Astrocyte (in vitro differentiated cells and primary cell): ENCODE measurements at regions not wholly inside any gene's neighbourhood (a gene's known extent, or its start where the extent isn't known, plus 50 kb on each side); places are given as distances from the start of the nearest gene placed in this dataset.

ENCODE experiments used
- DNase-seq: peaks from one replicate; pipeline ENCODE4 v3.0.0-alpha.2; 2010; ENCODE audit warnings: low read depth
- FAIRE-seq: peaks from 2 replicates; lab custom pipeline; 2011; peaks lifted over from hg19 to GRCh38; lab: Jason Lieb, UNC
- H2AFZ ChIP-seq: 2 replicates; pipeline ENCODE4 v1.6.0; 2012; ENCODE audit warnings: low read depth, low read length, inconsistent platforms
- H3K27ac ChIP-seq: 2 replicates; pipeline ENCODE4 v1.5.1; 2011; ENCODE audit warnings: low read depth, low read length, inconsistent platforms
- H3K27me3 ChIP-seq: 2 replicates; pipeline ENCODE4 v1.6.0; 2011; ENCODE audit warnings: low read length, inconsistent platforms; ENCODE audit not compliant: insufficient read depth
- H3K36me3 ChIP-seq: 2 replicates; pipeline ENCODE4 v1.5.1; 2011; ENCODE audit warnings: low read length, inconsistent platforms; ENCODE audit not compliant: insufficient read depth
- H3K4me1 ChIP-seq: 2 replicates; pipeline ENCODE4 v1.5.1; 2011; ENCODE audit warnings: low read length, inconsistent platforms; ENCODE audit not compliant: insufficient read depth
- H3K4me2 ChIP-seq: 2 replicates; pipeline ENCODE4 v1.6.0; 2012; ENCODE audit warnings: low read length, inconsistent platforms
- H3K4me3 ChIP-seq: 2 replicates; pipeline ENCODE4 v1.5.1; 2011; ENCODE audit warnings: low read depth, mild to moderate bottlenecking, low read length, inconsistent platforms; ENCODE audit not compliant: insufficient read depth
- H3K79me2 ChIP-seq: 2 replicates; pipeline ENCODE4 v1.6.0; 2012; ENCODE audit warnings: mild to moderate bottlenecking, low read length, inconsistent platforms; ENCODE audit not compliant: insufficient read depth
- H3K9ac ChIP-seq: 2 replicates; pipeline ENCODE4 v1.6.0; 2012; ENCODE audit warnings: mild to moderate bottlenecking, low read length, inconsistent platforms
- H3K9me3 ChIP-seq: 2 replicates; pipeline ENCODE4 v1.5.1; 2012; ENCODE audit warnings: low read depth, mild to moderate bottlenecking, low read length, inconsistent platforms; ENCODE audit not compliant: insufficient read depth
- H4K20me1 ChIP-seq: 2 replicates; pipeline ENCODE4 v1.6.0; 2012; ENCODE audit warnings: low read length, inconsistent platforms; ENCODE audit not compliant: insufficient read depth
- H3K27ac Mint-ChIP-seq: one replicate; pipeline ENCODE4 v1.8.0; 2021; ENCODE audit warnings: mild to moderate bottlenecking, mixed read lengths; ENCODE audit not compliant: unreplicated experiment
- H3K27me3 Mint-ChIP-seq: one replicate; pipeline ENCODE4 v1.8.0; 2021; ENCODE audit warnings: low read depth, mixed read lengths; ENCODE audit not compliant: unreplicated experiment
- H3K36me3 Mint-ChIP-seq: one replicate; pipeline ENCODE4 v1.8.0; 2021; ENCODE audit warnings: low read depth, mixed read lengths; ENCODE audit not compliant: unreplicated experiment
- H3K4me1 Mint-ChIP-seq: one replicate; pipeline ENCODE4 v1.8.0; 2021; ENCODE audit warnings: low read depth, mixed read lengths; ENCODE audit not compliant: unreplicated experiment
- H3K4me3 Mint-ChIP-seq: one replicate; pipeline ENCODE4 v1.8.0; 2021; ENCODE audit warnings: mild to moderate bottlenecking, moderate library complexity, mixed read lengths; ENCODE audit not compliant: unreplicated experiment
- H3K9me3 Mint-ChIP-seq: one replicate; pipeline ENCODE4 v1.8.0; 2021; ENCODE audit warnings: mild to moderate bottlenecking, mixed read lengths; ENCODE audit not compliant: unreplicated experiment
- EZH2 ChIP-seq: IDR thresholded peaks from 2 replicates; pipeline ENCODE4 v1.6.1; 2012; ENCODE audit warnings: mild to moderate bottlenecking, low read length, inconsistent platforms; ENCODE audit not compliant: insufficient read depth
- TF ChIP-seq, protein P1 (sequence below): IDR thresholded peaks from 2 replicates; pipeline ENCODE4 v1.5.1; 2011; ENCODE audit warnings: low read depth, mild to moderate bottlenecking, inconsistent platforms, low read length, moderate library complexity; ENCODE audit not compliant: insufficient read depth

DNA sequence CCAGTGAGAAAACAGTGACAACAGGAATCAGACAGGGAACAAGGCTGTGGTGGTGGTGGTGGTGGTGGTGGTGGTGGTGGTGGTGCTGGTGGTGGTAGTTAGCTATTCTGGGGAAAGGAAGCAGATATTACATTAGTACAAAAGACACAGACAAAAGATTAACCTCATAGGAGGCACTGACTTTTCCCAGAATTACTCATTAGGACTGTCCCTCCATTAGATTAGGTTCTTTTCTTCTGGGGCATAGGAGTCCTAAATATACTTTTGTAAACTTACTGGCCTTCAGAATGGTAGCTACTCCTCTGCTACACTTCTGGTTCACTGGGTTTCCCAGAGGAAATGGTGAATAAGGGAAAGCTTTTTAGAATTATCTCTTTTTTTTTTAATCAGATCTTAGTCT, 156.6 kb upstream of the SEMA3D start:
- Mint-ChIP-seq H3K4me1 (no peaks in the 10 kb centered on the region), H3K27me3 (no peaks in the 10 kb centered on the region), H3K4me3 (no peak overlapping the region), H3K9me3 (no peaks in the 10 kb centered on the region), H3K27ac (no peak overlapping the region), H3K36me3 (no peaks in the 10 kb centered on the region)
- no peak overlapping the region for H3K4me2 ChIP-seq
- H3K27me3 ChIP-seq, result no peaks in the 10 kb centered on the region
- H3K4me3 ChIP-seq, result no peak overlapping the region
- H2AFZ ChIP-seq, result no peak overlapping the region
- no peak for FAIRE-seq
- no peaks in the 10 kb centered on the region for H3K4me1 ChIP-seq
- no peak overlapping the region for H3K9ac ChIP-seq
- no peaks in the 10 kb centered on the region for H3K9me3 ChIP-seq
- no peak for TF ChIP-seq EZH2
- TF ChIP-seq, protein P1, sequence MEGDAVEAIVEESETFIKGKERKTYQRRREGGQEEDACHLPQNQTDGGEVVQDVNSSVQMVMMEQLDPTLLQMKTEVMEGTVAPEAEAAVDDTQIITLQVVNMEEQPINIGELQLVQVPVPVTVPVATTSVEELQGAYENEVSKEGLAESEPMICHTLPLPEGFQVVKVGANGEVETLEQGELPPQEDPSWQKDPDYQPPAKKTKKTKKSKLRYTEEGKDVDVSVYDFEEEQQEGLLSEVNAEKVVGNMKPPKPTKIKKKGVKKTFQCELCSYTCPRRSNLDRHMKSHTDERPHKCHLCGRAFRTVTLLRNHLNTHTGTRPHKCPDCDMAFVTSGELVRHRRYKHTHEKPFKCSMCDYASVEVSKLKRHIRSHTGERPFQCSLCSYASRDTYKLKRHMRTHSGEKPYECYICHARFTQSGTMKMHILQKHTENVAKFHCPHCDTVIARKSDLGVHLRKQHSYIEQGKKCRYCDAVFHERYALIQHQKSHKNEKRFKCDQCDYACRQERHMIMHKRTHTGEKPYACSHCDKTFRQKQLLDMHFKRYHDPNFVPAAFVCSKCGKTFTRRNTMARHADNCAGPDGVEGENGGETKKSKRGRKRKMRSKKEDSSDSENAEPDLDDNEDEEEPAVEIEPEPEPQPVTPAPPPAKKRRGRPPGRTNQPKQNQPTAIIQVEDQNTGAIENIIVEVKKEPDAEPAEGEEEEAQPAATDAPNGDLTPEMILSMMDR, result no peak
- no peak overlapping the region for H3K27ac ChIP-seq
- no peaks in the 10 kb centered on the region for H4K20me1 ChIP-seq
- no peak for DNase-seq
- H3K79me2 ChIP-seq, result no peaks in the 10 kb centered on the region
- no peaks in the 10 kb centered on the region for H3K36me3 ChIP-seq

- no peak overlapping the region for H3K4me3 ChIP-seq
- no peaks in the 10 kb centered on the region for H3K27me3 ChIP-seq
- FAIRE-seq (no peak), DNase-seq (no peak)
- no peaks in the 10 kb centered on the region for H3K36me3 ChIP-seq
- H3K4me1 Mint-ChIP-seq, result no peaks in the 10 kb centered on the region
- no peaks in the 10 kb centered on the region for H3K36me3 Mint-ChIP-seq
- H3K27me3 Mint-ChIP-seq, result no peaks in the 10 kb centered on the region
- H3K4me2 ChIP-seq, result no peak overlapping the region
- H3K27ac Mint-ChIP-seq, result no peak overlapping the region
- H3K9me3 Mint-ChIP-seq, result no peaks in the 10 kb centered on the region
- no peaks in the 10 kb centered on the region for H3K4me1 ChIP-seq
- H3K9me3 ChIP-seq, result no peaks in the 10 kb centered on the region
- no peak overlapping the region for H3K27ac ChIP-seq
- no peak overlapping the region for H3K9ac ChIP-seq
- no peaks in the 10 kb centered on the region for H4K20me1 ChIP-seq
- no peak for TF ChIP-seq EZH2
- no peaks in the 10 kb centered on the region for H3K79me2 ChIP-seq
- H3K4me3 Mint-ChIP-seq, result no peak overlapping the region
- no peak overlapping the region for H2AFZ ChIP-seq
These were observed 155.9 kb upstream of the SEMA3D start for GRCh38 chr7:85342781-85343180.

- FAIRE-seq (no peak), DNase-seq (no peak)
- no peak overlapping the region for H3K27ac Mint-ChIP-seq
- Histone ChIP-seq H4K20me1 (no peaks in the 10 kb centered on the region), H3K9ac (no peak overlapping the region), H3K36me3 (no peaks in the 10 kb centered on the region), H3K4me1 (no peaks in the 10 kb centered on the region), H3K9me3 (no peaks in the 10 kb centered on the region), H3K4me3 (no peak overlapping the region), H3K79me2 (no peaks in the 10 kb centered on the region), H3K27me3 (no peaks in the 10 kb centered on the region), H3K27ac (no peak overlapping the region), H2AFZ (no peak overlapping the region), H3K4me2 (no peak overlapping the region)
- no peaks in the 10 kb centered on the region for H3K36me3 Mint-ChIP-seq
- H3K9me3 Mint-ChIP-seq, result no peaks in the 10 kb centered on the region
- H3K27me3 Mint-ChIP-seq, result no peaks in the 10 kb centered on the region
- TF ChIP-seq EZH2, result no peak
- TF ChIP-seq, protein P1, result no peak
- H3K4me3 Mint-ChIP-seq, result no peak overlapping the region
- no peaks in the 10 kb centered on the region for H3K4me1 Mint-ChIP-seq
These were observed 155.1 kb upstream of the SEMA3D start for GRCh38 chr7:85341973-85342372.
